OCI-LY1 (cell line): ENCODE measurements at regions not wholly inside any gene's neighbourhood (a gene's known extent, or its start where the extent isn't known, plus 50 kb on each side); places are given as distances from the start of the nearest gene placed in this dataset.

Experiments
- EZH2 ChIP-seq: fragments of 200-600 bp; sonication (generic), shearing (Covaris generic); IDR thresholded peaks from 2 replicates; pipeline ENCODE4 v1.8.0; 2017; ENCODE audit warnings: borderline replicate concordance, mixed run types, mild to moderate bottlenecking, antibody characterized with exemption, low read length, moderate library complexity, mixed read lengths
- TF ChIP-seq, protein P1 (sequence below): fragments of 200-600 bp; sonication (generic), shearing (Covaris generic); IDR thresholded peaks from 2 replicates; pipeline ENCODE4 v1.5.1; 2017; ENCODE audit warnings: mild to moderate bottlenecking, antibody characterized with exemption, low read length, moderate library complexity, mixed read lengths

GRCh38 chrX:476724-477075 is 90.0 kb upstream of the PPP2R3B start:
- no peak for TF ChIP-seq EZH2
- TF ChIP-seq, protein P1, sequence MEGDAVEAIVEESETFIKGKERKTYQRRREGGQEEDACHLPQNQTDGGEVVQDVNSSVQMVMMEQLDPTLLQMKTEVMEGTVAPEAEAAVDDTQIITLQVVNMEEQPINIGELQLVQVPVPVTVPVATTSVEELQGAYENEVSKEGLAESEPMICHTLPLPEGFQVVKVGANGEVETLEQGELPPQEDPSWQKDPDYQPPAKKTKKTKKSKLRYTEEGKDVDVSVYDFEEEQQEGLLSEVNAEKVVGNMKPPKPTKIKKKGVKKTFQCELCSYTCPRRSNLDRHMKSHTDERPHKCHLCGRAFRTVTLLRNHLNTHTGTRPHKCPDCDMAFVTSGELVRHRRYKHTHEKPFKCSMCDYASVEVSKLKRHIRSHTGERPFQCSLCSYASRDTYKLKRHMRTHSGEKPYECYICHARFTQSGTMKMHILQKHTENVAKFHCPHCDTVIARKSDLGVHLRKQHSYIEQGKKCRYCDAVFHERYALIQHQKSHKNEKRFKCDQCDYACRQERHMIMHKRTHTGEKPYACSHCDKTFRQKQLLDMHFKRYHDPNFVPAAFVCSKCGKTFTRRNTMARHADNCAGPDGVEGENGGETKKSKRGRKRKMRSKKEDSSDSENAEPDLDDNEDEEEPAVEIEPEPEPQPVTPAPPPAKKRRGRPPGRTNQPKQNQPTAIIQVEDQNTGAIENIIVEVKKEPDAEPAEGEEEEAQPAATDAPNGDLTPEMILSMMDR = no peak
